ENCODE measurements at regions not wholly inside any gene's neighbourhood (a gene's known extent, or its start where the extent isn't known, plus 50 kb on each side); places are given as distances from the start of the nearest gene placed in this dataset.

DNA sequence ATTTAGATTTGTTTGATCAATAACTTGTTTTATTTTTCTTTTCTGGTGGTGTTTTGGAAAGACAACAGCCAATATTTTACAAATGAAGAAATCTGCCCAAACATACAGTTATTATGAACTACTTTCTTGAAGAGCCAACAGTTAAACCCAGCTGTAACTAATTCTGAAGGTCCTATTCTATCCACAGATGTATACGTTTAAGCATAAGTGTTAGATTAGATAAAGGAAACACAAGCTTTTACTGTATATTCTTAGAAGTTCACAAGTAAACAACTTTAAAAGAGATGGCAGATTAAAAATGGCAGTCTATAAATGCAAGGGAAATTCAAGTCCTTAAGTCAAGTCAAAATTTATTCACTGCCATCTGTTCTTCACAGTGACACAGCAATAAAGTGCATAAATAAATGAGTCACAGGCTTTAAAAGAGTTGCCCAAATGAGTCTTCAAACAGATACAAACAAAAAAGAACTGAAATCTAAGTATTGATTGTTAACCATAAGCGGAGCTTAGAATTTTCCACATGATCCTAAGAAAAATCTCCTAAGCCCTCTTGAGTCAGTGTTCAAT lies 49.9 kb upstream of the KCNH1 start:
- Histone ChIP-seq H3K4me3 (ENCODE audit: insufficient read depth, low read length, poor library complexity, severe bottlenecking) (no peak overlapping the region), H3K9me2 (replicated peaks; ENCODE audit: insufficient read depth, low read length) (no peaks in the 10 kb centered on the region), H3K27me3 (ENCODE audit: low read length) (no peaks in the 10 kb centered on the region), H3F3A (ENCODE audit: insufficient read depth) (no peaks in the 10 kb centered on the region), H3K9ac (ENCODE audit: low read length) (no peak overlapping the region), H3K4me2 (ENCODE audit: low read depth, low read length, poor library complexity, severe bottlenecking) (no peak overlapping the region), H4K20me1 (ENCODE audit: low read depth, low read length) (no peaks in the 10 kb centered on the region), H3K36me3 (ENCODE audit: low read length) (no peaks in the 10 kb centered on the region), H3K9me3 (ENCODE audit: insufficient read depth, low read length) (no peaks in the 10 kb centered on the region), H3K79me2 (ENCODE audit: insufficient read depth, low read length) (no peaks in the 10 kb centered on the region), H2AFZ (ENCODE audit: low read depth, low read length, severe bottlenecking) (no peak overlapping the region), H3K27ac (ENCODE audit: low read depth, low read length) (no peak overlapping the region)
- no peak for TF ChIP-seq EZH2phosphoT487 (conservative IDR thresholded peaks at IDR 0.05; ENCODE audit: low read length)

All from SU-DHL-6 (cell line).